H1 (cell line): ENCODE measurements at regions not wholly inside any gene's neighbourhood (a gene's known extent, or its start where the extent isn't known, plus 50 kb on each side); places are given as distances from the start of the nearest gene placed in this dataset.

Experiments
- CTCF ChIA-PET: fragments of 300-600 bp; sonication (Branson Sonifier 250); formaldehyde crosslinking; loops from one replicate; lab custom pipeline; 2021; ENCODE audit not compliant: partially characterized antibody; lab: Charles Lee
- POLR2A ChIA-PET: fragments of 300-600 bp; sonication (Branson Sonifier 250); formaldehyde crosslinking; loops from one replicate; lab custom pipeline; 2021; ENCODE audit warnings: inconsistent platforms; ENCODE audit not compliant: partially characterized antibody; lab: Charles Lee
- DNase-seq, 2 experiments: peaks; one replicate each; pipeline versions ENCODE4 v3.0.0 to v3.0.0-alpha.2; 2010 to 2022; ENCODE audit warnings: low spot score in 2 of 2, low read depth in 1 of 2, mixed read lengths in 1 of 2
- FAIRE-seq: peaks from 2 replicates; lab custom pipeline; 2011; peaks lifted over from hg19 to GRCh38; lab: Jason Lieb, UNC
- H2AFZ ChIP-seq: 2 replicates; pipeline ENCODE4 v1.8.1; 2012; ENCODE audit warnings: low read length, inconsistent platforms
- H2AK5ac ChIP-seq: 2 replicates; pipeline ENCODE4 v1.6.1; 2013; ENCODE audit warnings: low read depth, low read length
- H2BK120ac ChIP-seq: replicated peaks from 2 replicates; pipeline ENCODE3; 2013; ENCODE audit warnings: low read depth, low read length, inconsistent platforms
- H2BK12ac ChIP-seq: 2 replicates; pipeline ENCODE4 v1.6.1; 2013; ENCODE audit warnings: low read depth, low read length
- H2BK15ac ChIP-seq: 2 replicates; pipeline ENCODE4 v1.6.1; 2013; ENCODE audit warnings: low read length
- H2BK20ac ChIP-seq: 2 replicates; pipeline ENCODE4 v1.6.1; 2013; ENCODE audit warnings: low read length
- H2BK5ac ChIP-seq: 2 replicates; pipeline ENCODE4 v1.6.1; 2013; ENCODE audit warnings: low read depth, low read length
- H3K14ac ChIP-seq: 2 replicates; pipeline ENCODE4 v1.6.1; 2013; ENCODE audit warnings: inconsistent platforms; ENCODE audit not compliant: insufficient read length
- H3K18ac ChIP-seq: 2 replicates; pipeline ENCODE4 v1.6.1; 2013; ENCODE audit warnings: low read length; ENCODE audit errors: extremely low read depth
- H3K23ac ChIP-seq: 2 replicates; pipeline ENCODE4 v1.6.1; 2013; ENCODE audit warnings: inconsistent platforms; ENCODE audit not compliant: insufficient read length
- H3K23me2 ChIP-seq: 2 replicates; pipeline ENCODE4 v1.6.1; 2013; ENCODE audit warnings: low read depth, low read length
- H3K27ac ChIP-seq: 2 replicates; pipeline ENCODE4 v1.6.1; 2011; ENCODE audit warnings: low read depth, low read length, inconsistent platforms
- H3K27me3 ChIP-seq, 4 experiments: replicated peaks in 1 of 4; 1 replicate in 1 of 4; 2 replicates in 3 of 4; pipeline versions ENCODE4 v1.6.1 to v1.8.1; 2011 to 2013; ENCODE audit warnings: low read length in 3 of 4, mild to moderate bottlenecking in 3 of 4, inconsistent platforms in 2 of 4, mixed read lengths in 2 of 4, moderate library complexity in 1 of 4; ENCODE audit not compliant: control insufficient read depth in 3 of 4, insufficient read depth in 3 of 4; ENCODE audit errors: extremely low read depth in 1 of 4
- H3K36me3 ChIP-seq, 4 experiments: 2 replicates each; pipeline versions ENCODE4 v1.6.1 to v1.8.1; 2011 to 2013; ENCODE audit warnings: mild to moderate bottlenecking in 4 of 4, low read length in 3 of 4, moderate library complexity in 2 of 4, control low read depth in 1 of 4, inconsistent platforms in 1 of 4; ENCODE audit not compliant: insufficient read depth in 4 of 4, control insufficient read depth in 2 of 4
- H3K4ac ChIP-seq: replicated peaks from 2 replicates; pipeline ENCODE3; 2013; ENCODE audit warnings: low read length, low read depth, mixed read lengths, inconsistent platforms; ENCODE audit not compliant: insufficient read length
- H3K4me1 ChIP-seq, 4 experiments: replicated peaks in 1 of 4; 1 replicate in 1 of 4; 2 replicates in 3 of 4; pipeline versions ENCODE4 v1.6.1 to v1.8.1; 2011 to 2013; ENCODE audit warnings: low read length in 3 of 4, inconsistent platforms in 2 of 4, mixed read lengths in 1 of 4; ENCODE audit not compliant: insufficient read depth in 4 of 4, control insufficient read depth in 3 of 4
- H3K4me2 ChIP-seq, 2 experiments: 2 replicates each; pipeline versions ENCODE4 v1.6.1 to v1.8.1; 2011 to 2013; ENCODE audit warnings: low read depth in 2 of 2, low read length in 2 of 2, control low read depth in 1 of 2, inconsistent platforms in 1 of 2, mild to moderate bottlenecking in 1 of 2; ENCODE audit not compliant: insufficient read depth in 1 of 2
- H3K4me3 ChIP-seq, 4 experiments: fragments of 200-600, 300-600 bp in 1 of 4; sonication (generic), shearing (Covaris generic), sonication (Bioruptor Twin) in 1 of 4; 2 replicates each; pipeline versions ENCODE4 v1.5.1 to v1.8.1; 2011 to 2016; ENCODE audit warnings: low read length in 4 of 4, low read depth in 3 of 4, control low read depth in 2 of 4, inconsistent platforms in 2 of 4, mild to moderate bottlenecking in 2 of 4, mixed read lengths in 1 of 4, moderate library complexity in 1 of 4; ENCODE audit not compliant: insufficient read depth in 2 of 4; ENCODE audit errors: extremely low read depth in 1 of 4
- H3K56ac ChIP-seq: replicated peaks from 2 replicates; pipeline ENCODE3; 2013; ENCODE audit warnings: low read depth, mild to moderate bottlenecking, mixed read lengths, low read length, inconsistent platforms; ENCODE audit not compliant: insufficient read length
- H3K79me1 ChIP-seq: 2 replicates; pipeline ENCODE4 v1.6.1; 2013; ENCODE audit warnings: low read depth, low read length, control low read depth
- H3K79me2 ChIP-seq, 2 experiments: 2 replicates each; pipeline versions ENCODE4 v1.6.1 to v1.8.1; 2012 to 2013; ENCODE audit warnings: low read length in 2 of 2, mild to moderate bottlenecking in 2 of 2, inconsistent platforms in 1 of 2; ENCODE audit not compliant: insufficient read depth in 2 of 2, control insufficient read depth in 1 of 2
- H3K9ac ChIP-seq, 4 experiments: replicated peaks in 1 of 4; 1 replicate in 1 of 4; 2 replicates in 3 of 4; pipeline versions ENCODE4 v1.6.1 to v1.8.1; 2011 to 2013; ENCODE audit warnings: low read depth in 3 of 4, low read length in 3 of 4, control low read depth in 2 of 4, mild to moderate bottlenecking in 2 of 4, moderate library complexity in 2 of 4, inconsistent platforms in 1 of 4; ENCODE audit errors: extremely low read depth in 1 of 4
- H3K9me3 ChIP-seq, 2 experiments: 2 replicates each; pipeline versions ENCODE4 v1.6.1 to v1.8.1; 2012 to 2013; ENCODE audit warnings: mild to moderate bottlenecking in 2 of 2, moderate library complexity in 2 of 2, control low read depth in 1 of 2, inconsistent platforms in 1 of 2, low read depth in 1 of 2, low read length in 1 of 2, mixed read lengths in 1 of 2; ENCODE audit not compliant: insufficient read depth in 2 of 2
- H4K20me1 ChIP-seq, 2 experiments: replicated peaks in 1 of 2; 2 replicates each; pipeline versions ENCODE3 to v1.8.1; 2011 to 2013; ENCODE audit warnings: inconsistent platforms in 2 of 2, low read length in 2 of 2, mild to moderate bottlenecking in 1 of 2; ENCODE audit not compliant: insufficient read depth in 2 of 2, control insufficient read depth in 1 of 2
- H4K5ac ChIP-seq: 2 replicates; pipeline ENCODE4 v1.6.1; 2013; ENCODE audit warnings: low read length, low read depth, mixed read lengths, inconsistent platforms; ENCODE audit not compliant: insufficient read length
- H4K8ac ChIP-seq: 2 replicates; pipeline ENCODE4 v1.8.0; 2013; ENCODE audit warnings: mild to moderate bottlenecking, moderate library complexity, low read length, inconsistent platforms; ENCODE audit not compliant: insufficient read depth; ENCODE audit errors: extremely low read depth
- H4K91ac ChIP-seq: replicated peaks from 2 replicates; pipeline ENCODE3; 2013; ENCODE audit warnings: low read length, mixed read lengths, inconsistent platforms; ENCODE audit not compliant: insufficient read length
- ASH2L ChIP-seq: fragments of 200-600, 300-600 bp; sonication (generic); IDR thresholded peaks from one replicate; pipeline ENCODE4 v1.7.1; 2017; ENCODE audit warnings: low read length
- FOSL1 ChIP-seq: IDR thresholded peaks from 2 replicates; pipeline ENCODE4 v1.6.1; 2011; ENCODE audit warnings: mild to moderate bottlenecking, low read depth, low read length, moderate library complexity; ENCODE audit not compliant: insufficient read depth
- MAFK ChIP-seq: IDR thresholded peaks from 2 replicates; pipeline ENCODE4 v1.6.1; 2012; ENCODE audit warnings: low read depth, mild to moderate bottlenecking, improper control_type of control experiment, low read length
- RNF2 ChIP-seq: fragments of 200-900, 300-1000 bp; sonication (generic); IDR thresholded peaks from 2 replicates; pipeline ENCODE4 v1.7.1; 2016; ENCODE audit warnings: borderline replicate concordance, low read depth, mild to moderate bottlenecking, antibody characterized with exemption, low read length; ENCODE audit not compliant: poor library complexity, severe bottlenecking; ENCODE audit errors: missing control alignments
- SIN3A ChIP-seq, 2 experiments: IDR thresholded peaks in 1 of 2; conservative IDR thresholded peaks in 1 of 2; 2 replicates each; pipeline ENCODE4 v1.6.1; 2011 to 2012; ENCODE audit warnings: low read length in 2 of 2, improper control_type of control experiment in 1 of 2, low read depth in 1 of 2, mild to moderate bottlenecking in 1 of 2
- SP4 ChIP-seq: IDR thresholded peaks from 2 replicates; pipeline ENCODE4 v1.6.1; 2012; ENCODE audit warnings: low read length, inconsistent platforms
- ZNF274 ChIP-seq: IDR thresholded peaks from 2 replicates; pipeline ENCODE4 v1.7.0; 2012; ENCODE audit warnings: low read length, borderline replicate concordance; ENCODE audit errors: extremely low read depth
- WGBS, 2 experiments: shearing (Covaris generic) in 1 of 2; methylation state at CpG; one replicate each; pipeline versions ENCODE4 v1.1.6 to v1.1.7; 2013 to 2015; ENCODE audit warnings: low lambda C conversion rate in 2 of 2, mixed read lengths in 2 of 2, inconsistent platforms in 1 of 2, low coverage in 1 of 2, missing lambda C conversion rate in 1 of 2; ENCODE audit not compliant: insufficient replicate concordance in 2 of 2, insufficient coverage in 1 of 2, insufficient read length in 1 of 2; ENCODE audit errors: extremely low coverage in 1 of 2, missing lambda C conversion rate in 1 of 2; 5-methylcytosine and 5-hydroxymethylcytosine counted together

DNA sequence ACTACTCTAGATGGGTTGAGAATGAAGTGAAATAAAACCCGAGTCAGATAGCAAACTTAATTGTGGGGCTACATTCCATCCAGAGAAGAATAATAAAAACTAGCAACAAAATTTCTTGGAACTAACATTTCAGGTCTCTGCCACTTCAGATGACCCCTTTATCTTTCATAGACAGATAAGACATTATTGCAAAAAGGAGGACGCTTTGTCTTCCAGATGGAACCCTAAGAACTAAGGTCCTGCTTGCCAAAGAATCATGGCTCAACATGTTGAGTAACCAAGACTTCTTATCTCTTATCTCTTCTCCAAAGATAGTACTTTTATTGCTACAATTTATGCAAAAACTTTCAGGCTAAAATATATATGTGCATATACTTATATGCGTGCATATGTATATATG, 221.1 kb upstream of the PREP start:
- Histone ChIP-seq H4K8ac (no peak overlapping the region), H3K9ac (no peak overlapping the region), H4K91ac (no peak overlapping the region), H2BK20ac (no peak overlapping the region), H3K14ac (no peak overlapping the region), H3K56ac (no peak overlapping the region), H4K5ac (no peak overlapping the region), H2BK12ac (no peak overlapping the region), H3K79me1 (no peaks in the 10 kb centered on the region), H3K4ac (no peak overlapping the region), H3K23me2 (no peaks in the 10 kb centered on the region), H2BK15ac (no peak overlapping the region), H2BK5ac (no peak overlapping the region), H3K4me1 (no peaks in the 10 kb centered on the region), H3K18ac (no peak overlapping the region), H3K36me3 (no peaks in the 10 kb centered on the region), H3K79me2 (no peaks in the 10 kb centered on the region), H2AFZ (no peak overlapping the region), H3K27me3 (peaks cover 0 to 1% (median 0%) of the 10 kb centered on the region in 4 experiments; a peak in 1 of 7 replicates), H4K20me1 (no peaks in the 10 kb centered on the region), H3K9me3 (no peaks in the 10 kb centered on the region), H3K4me3 (no peak overlapping the region), H3K27ac (no peak overlapping the region), H2BK120ac (no peak overlapping the region), H2AK5ac (no peak overlapping the region), H3K4me2 (no peak overlapping the region), H3K23ac (no peak overlapping the region)
- WGBS, 2 experiments: 97% methylated on average over 3 of the region's 3 CpGs; no CpG with 5 or more reads in 1 of the 2 experiments
- ChIA-PET CTCF (interaction anchor here (0.7 to 0.9 kb wide), 2 partner anchors 53 to 211 kb away, joined by 3 read pairs; no protein-coding TSS in a partner anchor), POLR2A (no interaction called here)
- DNase-seq: no peak
- TF ChIP-seq FOSL1: no peak
- TF ChIP-seq ASH2L: no peak
- TF ChIP-seq MAFK: no peak
- no peak for TF ChIP-seq RNF2
- no peak for TF ChIP-seq SP4
- TF ChIP-seq SIN3A (conservative IDR thresholded peaks at IDR 0.05 in 1 of 2, IDR thresholded peaks at IDR 0.05 in 1 of 2; ENCODE audit: low read depth in 1 of 2, low read length in 2 of 2): no peak
- TF ChIP-seq ZNF274: no peak
- FAIRE-seq: no peak
